ENCODE measurements at regions not wholly inside any gene's neighbourhood (a gene's known extent, or its start where the extent isn't known, plus 50 kb on each side); places are given as distances from the start of the nearest gene placed in this dataset.
"Not testable (repeated sequence)": the region's sequence is repeated elsewhere in the genome, so short reads cannot be mapped to it uniquely, and the experiment has no call there.

DNA sequence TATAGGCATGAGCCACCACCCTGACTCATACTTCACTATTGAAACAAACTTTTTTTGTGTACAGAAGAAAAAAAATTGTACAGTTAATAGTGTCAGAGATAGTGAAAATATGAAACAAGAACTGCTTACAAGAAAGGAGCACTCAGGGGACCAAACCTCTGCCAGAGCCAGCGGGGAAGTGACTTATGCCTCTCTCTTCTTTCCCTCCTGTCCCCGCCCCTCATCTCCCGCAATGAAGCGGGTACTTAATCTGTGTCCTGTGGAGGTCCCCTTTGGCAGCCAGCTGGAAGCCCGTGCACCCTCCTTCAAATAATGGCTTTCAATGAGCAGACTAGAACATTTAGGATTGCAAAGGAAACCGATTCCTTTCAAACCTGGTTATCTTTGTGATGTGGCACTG lies 51.5 kb downstream of the PPIAL4A start:
- DNase-seq = not testable (repeated sequence)

DNA sequence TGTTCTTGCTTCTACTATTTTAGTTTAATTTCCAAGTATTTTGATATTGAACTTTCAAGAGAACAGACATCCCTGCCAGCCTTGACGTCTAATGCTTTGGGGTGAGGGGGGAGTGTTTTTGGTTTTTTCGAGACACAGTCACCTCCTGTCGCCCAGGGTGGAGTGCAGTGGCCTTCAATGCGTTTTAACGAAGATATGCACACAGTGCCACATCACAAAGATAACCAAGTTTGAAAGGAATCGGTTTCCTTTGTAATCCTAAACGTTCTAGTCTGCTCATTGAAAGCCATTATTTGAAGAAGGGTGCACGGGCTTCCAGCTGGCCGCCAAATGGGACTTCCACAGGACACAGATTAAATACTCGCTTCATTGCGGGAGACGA lies 52.3 kb downstream of the PPIAL4A start:
- not testable (repeated sequence) for DNase-seq

DNA sequence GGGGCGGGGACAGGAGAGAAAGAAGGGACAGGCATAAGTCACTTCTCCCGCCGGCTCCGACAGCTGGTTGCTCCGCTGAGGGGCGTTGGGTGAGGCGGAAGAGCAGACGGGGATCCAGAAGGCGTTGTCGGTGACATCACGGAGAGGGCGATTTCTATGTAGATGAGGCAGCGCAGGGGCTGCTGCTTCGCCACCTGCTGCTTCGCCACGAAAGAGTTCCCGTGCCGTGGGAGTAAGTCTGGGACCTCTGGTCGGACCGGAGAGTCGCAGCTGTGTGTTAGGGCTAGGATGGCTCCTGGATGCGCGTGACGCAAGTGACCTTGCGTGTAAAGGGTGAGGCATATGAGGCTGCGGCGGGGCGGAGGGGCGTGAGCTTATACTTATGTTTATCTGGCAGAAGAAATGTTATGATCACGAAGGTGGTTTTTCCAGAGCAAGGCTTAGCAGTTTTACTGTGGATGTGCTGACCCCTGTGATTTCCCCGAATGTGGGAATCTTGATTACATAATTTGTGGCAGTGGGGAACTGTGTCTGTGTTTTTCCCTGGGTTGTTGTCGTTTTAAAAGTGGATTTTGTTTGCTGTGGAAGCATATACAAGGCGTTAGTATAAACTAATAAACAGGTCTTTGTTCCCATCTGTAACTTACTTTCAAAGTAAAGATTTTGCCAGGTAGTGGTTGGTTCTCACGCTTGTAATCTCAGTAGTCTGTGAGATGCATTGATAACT lies 52.8 kb downstream of the PPIAL4A start:
- DNase-seq = peak; percentile 81

DNA sequence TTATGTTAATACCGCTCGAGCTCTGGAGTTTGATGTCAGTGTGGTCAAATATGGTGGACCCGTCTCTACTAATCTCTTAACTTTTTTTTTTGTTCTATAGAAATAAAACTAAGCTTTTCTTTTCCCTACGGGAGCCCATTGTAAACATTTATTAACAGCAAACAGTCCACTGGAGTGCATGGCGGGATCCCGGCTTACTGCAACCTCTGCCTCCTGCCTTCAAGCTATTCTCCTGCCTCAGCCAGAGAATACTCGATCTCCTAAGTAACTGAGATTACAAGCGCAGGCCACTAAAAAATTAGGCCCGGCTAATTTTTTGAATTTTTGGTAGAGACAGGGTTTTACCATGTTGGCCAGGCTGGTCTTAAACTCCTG lies 53.4 kb downstream of the PPIAL4A start:
- not testable (repeated sequence) for DNase-seq

DNA sequence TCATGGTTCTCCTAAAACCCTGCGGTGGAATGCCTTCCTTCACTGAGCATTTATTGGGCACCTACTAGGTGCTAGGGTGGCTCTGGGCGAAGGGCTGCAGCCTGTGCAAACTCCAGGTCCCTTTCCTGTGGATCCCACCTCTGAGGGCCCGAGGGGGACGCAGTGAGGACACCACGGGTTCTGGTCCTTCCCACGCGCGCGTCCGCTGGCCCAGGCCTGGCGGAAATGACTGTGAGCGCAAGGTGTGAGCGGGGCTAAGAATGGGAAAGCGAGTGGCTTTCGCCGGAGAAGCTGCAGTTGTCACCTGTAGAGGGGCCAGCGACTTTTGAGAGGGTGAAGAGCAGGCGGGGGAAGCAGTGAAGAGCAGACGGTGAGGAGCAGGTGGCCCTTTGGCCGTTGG lies 55.1 kb downstream of the PPIAL4A start:
- DNase-seq = not testable (repeated sequence)

DNA sequence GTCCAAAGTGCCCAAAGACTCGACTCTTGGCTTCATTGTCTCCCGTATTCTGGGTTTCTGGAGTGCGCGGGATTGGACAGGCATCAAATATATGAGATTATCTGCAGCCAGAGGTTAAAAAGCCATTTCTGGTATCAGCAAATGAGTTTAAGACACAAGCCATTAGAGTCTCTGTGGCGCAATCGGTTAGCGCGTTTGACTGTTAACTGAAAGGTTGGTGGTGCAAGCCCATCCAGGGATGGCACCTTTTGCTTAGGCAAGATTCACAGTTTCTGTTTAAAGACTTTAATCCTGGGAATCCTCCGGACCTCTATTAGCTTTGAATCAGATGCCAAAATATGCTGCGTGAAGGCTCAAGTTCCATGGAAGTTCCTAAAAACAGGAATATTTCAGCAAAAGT lies 55.6 kb downstream of the PPIAL4A start:
- not testable (repeated sequence) for DNase-seq

DNA sequence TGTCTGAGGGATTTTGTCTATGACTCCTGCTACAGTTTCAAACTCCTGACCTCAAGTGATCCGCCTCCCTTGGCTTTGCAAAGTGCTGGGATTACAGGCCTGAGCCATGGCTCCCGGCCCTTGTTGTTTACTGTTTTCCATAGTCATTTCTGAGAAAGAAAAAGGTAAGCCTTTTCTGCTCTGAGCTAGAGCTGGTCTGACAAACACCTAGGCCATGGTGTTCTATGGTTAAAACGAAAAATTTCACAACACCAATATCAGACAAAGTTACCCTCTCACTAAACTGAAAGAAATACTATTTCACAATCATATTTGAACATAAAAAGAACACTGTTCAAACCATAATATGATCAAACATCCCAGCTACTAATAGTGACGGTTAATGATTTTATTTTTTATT lies 57.5 kb downstream of the PPIAL4A start:
- DNase-seq = not testable (repeated sequence)

DNA sequence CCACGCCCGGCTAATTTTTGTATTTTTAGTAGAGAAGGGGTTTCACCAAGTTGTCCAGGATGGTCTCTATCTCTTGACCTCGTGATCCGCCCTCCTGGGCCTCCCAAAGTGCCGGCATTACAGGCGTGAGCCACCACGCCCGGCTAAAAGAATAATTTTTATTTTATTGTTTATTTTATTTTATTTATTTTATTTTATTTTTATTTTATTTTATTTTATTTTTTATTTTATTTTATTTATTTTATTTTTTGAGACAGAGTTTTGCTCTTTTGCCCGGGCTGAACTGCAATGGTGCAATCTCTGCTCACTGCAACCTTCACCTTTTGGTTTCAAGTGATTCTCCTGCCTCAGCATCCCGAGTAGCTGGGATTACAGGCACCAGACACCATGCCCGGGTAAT lies 60.2 kb downstream of the PPIAL4A start:
- DNase-seq = not testable (repeated sequence)

DNA sequence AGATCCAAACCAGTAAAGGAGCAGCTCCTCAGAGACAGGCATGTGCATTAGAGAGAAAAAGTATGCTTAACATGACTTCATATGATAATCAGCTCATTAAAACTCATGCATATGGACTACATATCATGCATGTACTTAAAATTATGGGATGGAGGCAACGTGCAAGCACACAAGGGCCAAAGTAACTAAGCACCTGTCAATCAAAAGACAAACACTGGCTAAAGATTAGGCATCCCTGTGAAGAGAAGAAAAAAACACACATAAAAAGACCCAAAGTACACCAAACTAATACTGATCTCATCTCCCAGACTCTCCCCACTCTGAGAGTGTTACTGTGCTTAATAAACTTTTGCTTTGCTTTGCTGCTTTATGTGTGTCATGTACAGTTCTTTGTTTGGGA lies 61.1 kb downstream of the PPIAL4A start:
- DNase-seq = not testable (repeated sequence)

DNA sequence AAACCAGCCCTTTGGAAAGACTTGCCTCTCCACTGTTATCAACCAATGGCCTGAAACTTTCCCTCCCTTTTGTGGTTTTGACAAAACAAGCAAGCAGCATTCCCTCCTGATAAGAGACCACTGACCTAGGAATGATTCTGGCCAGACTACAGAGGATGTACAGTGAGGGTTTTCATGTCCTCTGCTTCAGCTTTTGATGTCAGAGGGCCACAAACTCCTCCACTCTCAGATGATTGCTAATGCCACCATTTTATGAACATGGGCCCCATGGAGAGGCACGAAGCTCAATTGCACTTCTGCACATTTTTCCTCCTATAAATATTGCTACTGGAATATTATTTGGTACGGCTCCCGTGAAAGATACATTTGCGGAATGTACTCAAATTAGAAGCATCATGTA lies 61.5 kb downstream of the PPIAL4A start:
- DNase-seq = not testable (repeated sequence)

DNA sequence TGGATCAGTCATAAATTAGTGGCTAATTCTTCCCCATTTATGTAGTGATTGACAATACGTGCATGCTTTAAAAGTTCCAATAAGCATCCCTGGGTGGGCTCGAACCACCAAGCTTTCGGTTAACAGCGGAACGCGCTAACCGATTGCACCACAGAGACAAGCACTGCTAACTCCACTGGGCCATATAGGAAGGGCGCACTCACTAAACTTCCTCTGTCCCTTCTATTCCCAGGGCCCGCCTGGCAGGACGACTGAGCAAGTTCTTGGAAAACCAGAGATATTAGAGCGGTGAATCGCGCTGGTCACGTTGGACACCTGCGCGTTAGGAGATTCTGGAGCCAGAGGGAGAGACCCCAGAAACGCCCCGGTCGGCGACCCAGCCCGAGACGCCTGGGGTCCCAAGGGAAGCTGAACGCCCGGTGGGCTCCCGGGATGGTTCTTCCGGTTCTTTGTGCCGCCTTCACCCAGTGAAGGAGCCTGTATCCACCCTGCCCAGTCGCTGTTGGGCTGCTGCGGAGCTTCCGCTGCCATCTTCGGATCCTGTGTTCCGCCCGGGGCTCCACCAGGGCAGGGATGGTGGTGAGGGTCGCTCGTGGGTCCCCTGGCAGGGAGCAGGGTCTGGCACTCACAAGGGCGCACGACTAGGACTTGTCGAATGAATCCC lies 62.8 kb downstream of the PPIAL4A start:
- DNase-seq = not testable (repeated sequence)

DNA sequence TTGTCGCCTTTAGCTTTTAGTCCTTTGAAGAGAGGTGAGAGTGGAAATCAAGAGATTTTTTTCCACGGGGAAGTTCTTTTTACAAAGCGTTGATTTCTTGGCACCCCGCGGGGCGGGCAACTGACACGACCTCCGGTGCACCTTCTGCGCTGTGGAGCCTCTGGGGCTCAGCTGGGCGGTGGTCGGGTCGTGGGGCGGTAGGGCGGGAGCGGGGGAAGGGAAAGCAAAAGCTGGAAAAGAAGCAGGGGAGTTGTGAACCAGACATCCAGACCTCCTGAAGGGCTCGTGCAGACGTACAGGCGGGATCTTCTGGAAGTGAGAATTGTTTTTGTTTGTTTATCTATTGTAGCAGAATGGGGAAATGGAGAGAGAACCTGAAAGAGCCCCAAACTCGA lies 63.3 kb downstream of the PPIAL4A start:
- not testable (repeated sequence) for DNase-seq

DNA sequence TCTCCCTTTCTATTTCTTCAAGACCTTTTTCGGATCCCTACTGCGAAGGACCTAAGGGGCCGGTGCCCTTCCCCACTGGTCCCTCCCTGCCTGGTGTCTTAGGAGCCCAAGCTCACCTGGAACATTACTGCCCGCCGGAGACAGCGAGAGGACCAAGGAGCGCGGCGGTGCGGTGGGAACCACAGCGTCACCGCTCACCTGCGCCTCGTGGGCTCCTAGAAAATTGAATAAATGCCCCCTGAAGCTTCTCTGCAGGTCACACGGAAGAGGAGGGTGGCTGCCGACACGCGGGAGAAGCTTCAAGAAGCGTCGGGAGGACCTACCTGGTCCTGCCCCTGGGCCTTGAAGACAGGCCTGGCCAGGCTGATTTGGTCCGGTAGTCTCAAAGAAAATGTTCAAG lies 65.2 kb downstream of the PPIAL4A start:
- DNase-seq = no peak

DNA sequence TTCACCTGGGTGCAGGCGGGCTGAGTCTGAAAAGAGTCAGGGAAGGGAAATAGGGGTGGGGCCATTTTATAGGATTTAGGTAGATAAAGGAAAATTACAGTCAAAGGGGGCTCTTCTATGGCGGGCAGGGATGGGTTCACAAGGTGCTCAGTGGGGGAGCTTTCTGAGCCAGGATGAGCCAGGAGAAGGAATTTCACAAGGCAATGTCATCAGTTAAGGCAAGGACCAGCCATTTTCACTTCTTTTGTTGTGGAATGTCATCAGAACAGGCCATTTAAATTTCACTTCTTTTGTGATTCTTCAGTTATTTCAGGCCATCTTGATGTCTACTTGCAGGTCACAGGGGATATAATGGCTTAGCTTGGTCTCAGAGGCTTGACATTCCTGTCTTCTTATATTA lies 66.4 kb downstream of the PPIAL4A start:
- not testable (repeated sequence) for DNase-seq

DNA sequence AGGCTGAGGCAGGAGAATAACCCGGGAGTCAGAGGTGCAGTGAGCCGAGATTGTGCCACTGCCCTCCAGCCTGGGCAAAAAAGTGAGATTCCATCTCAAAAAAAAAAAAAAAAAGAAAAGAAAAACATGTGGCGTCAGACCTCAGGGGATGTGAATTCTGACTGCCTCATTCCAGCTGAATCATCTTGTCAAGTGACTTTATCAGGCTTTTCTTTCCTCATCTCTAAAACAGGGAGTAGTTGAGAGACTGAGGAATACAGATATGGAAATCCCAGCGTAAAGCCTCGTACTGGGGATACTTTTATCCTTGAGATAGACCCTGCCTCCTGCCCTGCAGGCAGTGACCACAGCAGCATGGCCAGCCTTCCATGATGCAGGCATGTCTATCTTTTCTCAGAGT lies 76.4 kb downstream of the PPIAL4A start:
- not testable (repeated sequence) for DNase-seq

DNA sequence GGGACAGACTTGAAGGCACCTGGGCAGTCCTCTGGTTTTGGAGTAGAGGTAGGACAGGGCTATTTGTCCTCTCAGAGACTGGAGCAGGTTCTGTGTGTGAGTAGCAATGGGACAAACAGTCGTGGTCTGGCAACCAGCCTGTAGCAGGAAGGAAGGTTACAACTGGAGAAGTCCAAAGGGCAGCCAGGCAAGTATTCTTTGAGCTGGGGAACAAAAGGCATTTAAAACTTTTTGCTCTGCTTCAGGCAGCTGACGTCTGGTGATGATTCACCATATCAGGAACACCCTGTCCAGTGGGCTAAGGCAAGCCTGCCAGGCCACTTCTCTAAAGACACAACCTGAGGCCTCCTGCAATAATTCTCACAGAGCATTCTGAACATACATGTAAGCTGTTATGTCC lies 83.3 kb downstream of the PPIAL4A start:
- peak; percentile 11 for DNase-seq

DNA sequence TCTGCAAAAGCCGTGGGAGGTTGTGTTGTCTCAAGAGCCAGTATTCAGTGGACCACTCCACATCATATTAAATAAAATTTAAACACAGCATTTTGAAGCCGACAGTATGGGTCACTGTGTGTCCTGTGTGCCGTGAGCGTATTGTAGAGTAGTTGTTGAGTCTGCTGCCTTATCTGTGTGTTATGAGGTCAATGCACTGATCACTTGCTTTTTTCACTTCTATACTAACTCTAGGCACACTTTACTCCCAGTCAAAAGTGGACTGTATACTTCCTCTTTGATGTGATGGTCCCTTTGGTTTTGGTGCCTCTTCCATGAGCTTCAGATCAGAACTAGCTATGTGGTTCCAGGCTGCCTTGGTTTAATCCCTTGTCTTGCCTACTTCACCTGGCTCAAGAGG lies 84.3 kb downstream of the PPIAL4A start:
- DNase-seq = not testable (repeated sequence)

DNA sequence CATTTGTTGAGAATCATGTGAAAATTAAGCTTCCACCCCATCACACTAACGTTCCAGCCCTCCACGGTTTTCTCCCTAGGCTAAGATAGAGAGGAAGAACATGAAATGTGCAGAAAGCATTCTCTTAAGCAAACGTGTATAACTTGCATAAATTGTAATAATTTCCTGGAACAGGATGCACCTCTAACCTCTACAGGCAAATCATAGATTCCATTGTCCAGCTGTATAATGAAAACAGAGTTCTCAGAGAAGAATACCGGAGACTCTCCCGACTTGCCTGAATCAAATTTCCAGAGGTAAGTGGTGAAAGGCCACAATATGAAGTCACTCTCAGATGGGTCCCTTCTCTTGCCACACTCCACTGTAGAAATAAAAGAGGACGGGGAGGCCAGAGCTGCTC lies 87.7 kb downstream of the PPIAL4A start:
- DNase-seq = not testable (repeated sequence)

DNA sequence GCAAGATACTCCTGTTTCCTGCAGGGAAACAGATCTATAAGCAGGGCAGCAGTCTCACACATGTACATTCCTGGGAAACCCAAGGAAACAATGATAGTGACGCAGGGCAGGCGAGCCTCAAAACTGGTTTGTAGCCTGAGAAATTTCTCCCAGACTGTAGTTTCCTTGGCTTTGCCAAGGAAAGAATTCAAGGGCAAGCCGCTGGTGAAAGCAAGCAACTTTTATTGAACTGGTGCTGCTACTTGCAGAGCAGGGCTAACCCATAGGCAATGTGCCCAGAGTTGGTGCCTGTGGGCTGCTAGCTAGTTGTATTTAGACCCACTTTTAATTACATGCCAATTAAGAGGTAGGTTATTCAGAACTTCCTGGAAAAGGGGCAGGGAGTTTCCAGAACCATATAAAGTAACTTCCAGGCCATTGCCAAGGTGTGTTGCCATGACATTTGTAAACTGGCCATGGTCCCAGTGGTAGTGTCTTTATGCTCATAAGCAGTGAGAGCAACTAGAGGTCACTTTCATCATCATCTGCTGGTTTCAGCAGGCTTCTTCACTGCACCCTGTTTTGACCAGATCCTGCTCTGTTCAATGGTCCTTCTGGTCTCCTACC lies 92.0 kb downstream of the PPIAL4A start:
- DNase-seq = not testable (repeated sequence)

DNA sequence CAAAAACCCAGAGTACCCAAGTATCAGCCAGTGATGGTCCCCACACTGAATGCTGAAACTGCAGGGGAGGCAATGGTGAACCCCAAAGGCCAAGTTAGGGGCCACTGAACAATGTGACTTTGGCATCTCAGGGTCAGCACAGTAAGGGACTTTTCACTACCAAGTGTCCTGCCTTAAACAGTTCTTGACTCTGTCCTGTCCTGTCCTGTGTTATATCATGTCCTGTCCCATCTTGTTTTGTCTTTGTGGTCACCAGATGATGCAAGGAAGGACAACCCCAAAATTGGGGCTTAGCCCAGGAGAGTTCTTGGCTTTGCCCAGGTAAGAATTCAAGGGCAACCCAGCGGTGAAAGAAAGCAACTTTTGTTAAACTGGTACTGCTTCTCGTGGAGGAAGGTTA lies 105.0 kb downstream of the PPIAL4A start:
- DNase-seq = not testable (repeated sequence)

DNA sequence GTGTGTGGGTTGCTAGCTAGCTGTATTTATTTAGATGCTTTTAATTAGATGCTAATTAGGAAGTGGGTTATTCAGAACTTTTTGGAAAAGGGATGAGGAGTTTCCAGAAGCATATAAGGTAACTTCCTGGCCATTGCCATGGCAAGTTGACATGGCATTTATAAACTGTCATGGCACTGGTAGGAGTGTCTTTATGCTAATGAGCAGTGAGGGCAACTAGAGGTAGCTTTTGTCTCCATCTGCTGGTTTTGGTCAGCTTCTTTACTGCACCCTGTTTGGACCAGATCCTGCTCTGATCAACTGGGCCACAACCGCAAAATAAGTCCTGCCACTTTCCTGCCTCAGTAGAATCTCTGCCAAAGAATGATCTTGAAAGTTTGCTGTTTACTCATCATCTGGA lies 105.5 kb downstream of the PPIAL4A start:
- not testable (repeated sequence) for DNase-seq

DNA sequence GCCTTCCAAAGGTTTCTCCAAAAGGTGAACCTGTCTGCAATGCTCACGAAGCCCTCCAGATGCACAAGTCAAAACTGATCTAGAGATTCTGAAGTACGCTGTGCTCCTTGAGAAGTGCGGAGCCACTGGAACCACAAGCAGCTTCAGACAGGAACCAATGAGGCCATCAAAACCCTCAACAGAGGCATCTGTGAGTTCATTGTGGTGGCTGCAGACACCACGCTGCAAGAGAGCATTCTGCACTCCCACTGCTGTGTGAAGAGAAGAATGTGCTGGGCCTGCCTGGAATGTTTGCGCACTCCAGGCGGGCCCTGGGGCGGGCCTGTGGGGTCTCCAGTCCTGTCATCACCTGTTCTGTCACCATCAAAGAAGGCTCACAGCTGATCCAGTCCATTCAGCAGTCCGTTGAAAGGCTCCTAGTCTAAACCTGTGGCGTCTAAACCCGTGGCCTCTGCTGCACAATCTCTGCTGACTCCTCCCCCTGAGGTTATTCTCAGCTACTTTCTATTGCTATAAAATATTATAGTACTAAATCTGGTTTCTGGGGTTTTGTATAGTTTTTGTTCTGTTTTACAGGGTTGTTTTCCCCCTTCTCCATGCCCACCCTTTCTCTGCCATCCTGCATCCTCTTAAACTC lies 111.6 kb downstream of the PPIAL4A start:
- not testable (repeated sequence) for DNase-seq

DNA sequence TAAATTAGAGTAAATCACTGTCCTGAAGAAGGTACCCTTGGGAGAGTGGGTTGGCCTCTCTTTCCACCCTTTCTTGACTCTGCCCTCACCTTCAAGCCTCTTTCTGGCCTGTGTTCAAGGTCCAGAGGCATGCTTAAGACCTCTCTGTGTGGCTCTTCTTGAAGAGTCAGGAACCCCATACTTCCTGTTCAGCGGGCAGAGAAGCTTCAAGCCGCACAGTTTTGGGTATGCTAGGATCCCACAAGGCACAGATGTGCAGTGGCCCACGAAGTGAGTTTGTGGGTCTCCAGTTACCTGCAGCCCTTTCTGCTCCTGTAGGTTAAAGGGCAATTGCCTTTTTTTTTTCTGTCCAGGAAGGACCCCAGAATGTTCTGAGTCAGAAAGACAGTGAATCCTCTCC lies 113.7 kb downstream of the PPIAL4A start:
- not testable (repeated sequence) for DNase-seq

DNA sequence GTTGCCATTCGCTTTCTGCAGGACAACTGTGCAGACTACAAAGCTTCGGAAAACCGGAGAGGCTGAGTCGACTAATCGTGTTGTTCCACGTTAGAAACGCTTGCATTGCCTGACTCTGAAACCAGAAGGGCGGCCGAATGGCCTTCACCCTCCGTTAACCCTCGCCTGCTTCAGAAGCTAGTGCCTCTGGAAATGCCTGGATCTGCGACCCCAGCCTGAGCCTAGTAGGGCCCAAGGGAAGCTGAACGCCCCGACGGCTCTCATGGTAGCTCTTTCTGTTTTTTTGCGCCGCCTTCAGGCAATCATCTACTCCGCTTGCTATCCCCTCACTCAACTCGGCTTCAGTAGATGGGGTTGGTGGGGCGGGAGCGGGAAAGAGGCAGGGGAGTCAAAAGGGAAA lies 117.3 kb downstream of the PPIAL4A start:
- DNase-seq = not testable (repeated sequence)

Data from fibroblast of upper back skin (primary cell).